ENCODE measurements at regions not wholly inside any gene's neighbourhood (a gene's known extent, or its start where the extent isn't known, plus 50 kb on each side); places are given as distances from the start of the nearest gene placed in this dataset.

GRCh38 chr12:76256904-76257303 is 91.3 kb downstream of the BBS10 start:
- POLR2A ChIA-PET = no interaction called here
- CTCF ChIA-PET = no interaction called here
- Mint-ChIP-seq H3K9me3 (ENCODE audit: unreplicated experiment) (no peaks in the 10 kb centered on the region), H3K36me3 (ENCODE audit: insufficient read depth, unreplicated experiment) (peaks cover 6% of the 10 kb centered on the region), H3K27me3 (ENCODE audit: insufficient read depth, unreplicated experiment) (no peaks in the 10 kb centered on the region), H3K4me1 (ENCODE audit: insufficient read depth, unreplicated experiment) (peaks cover 19% of the 10 kb centered on the region), H3K4me3 (ENCODE audit: unreplicated experiment) (no peak overlapping the region), H3K27ac (ENCODE audit: low read depth, unreplicated experiment) (no peak overlapping the region)
- TF ChIP-seq CTCF (IDR thresholded peaks at IDR 0.05; ENCODE audit: unreplicated experiment) = no peak
- BruUV-seq (replicated peaks) = no TSS peak
- DNase-seq (ENCODE audit: unreplicated experiment) = no peak
- intact Hi-C loops (cut with micrococcal nuclease) = no loop called here

GRCh38 chr12:76256321-76256720 is 91.9 kb downstream of the BBS10 start:
- no peak overlapping the region for H3K27ac Mint-ChIP-seq (ENCODE audit: low read depth, unreplicated experiment)
- ChIA-PET POLR2A (interaction anchor here (0.7 kb wide), 1 partner anchor 13 kb away, joined by 3 read pairs; no protein-coding TSS in a partner anchor), CTCF (no interaction called here)
- peaks cover 19% of the 10 kb centered on the region for H3K4me1 Mint-ChIP-seq (ENCODE audit: insufficient read depth, unreplicated experiment)
- H3K36me3 Mint-ChIP-seq (ENCODE audit: insufficient read depth, unreplicated experiment) = peaks cover under 1% of the 10 kb centered on the region
- H3K9me3 Mint-ChIP-seq (ENCODE audit: unreplicated experiment) = no peaks in the 10 kb centered on the region
- DNase-seq (ENCODE audit: unreplicated experiment) = no peak
- intact Hi-C loops (cut with micrococcal nuclease) = no loop called here
- H3K27me3 Mint-ChIP-seq (ENCODE audit: insufficient read depth, unreplicated experiment) = no peaks in the 10 kb centered on the region
- no TSS peak for BruUV-seq (replicated peaks)
- H3K4me3 Mint-ChIP-seq (ENCODE audit: unreplicated experiment) = no peak overlapping the region
- TF ChIP-seq CTCF (IDR thresholded peaks at IDR 0.05; ENCODE audit: unreplicated experiment) = no peak

- intact Hi-C loops (cut with micrococcal nuclease) = no loop called here
- Mint-ChIP-seq H3K36me3 (ENCODE audit: insufficient read depth, unreplicated experiment) (no peaks in the 10 kb centered on the region), H3K27me3 (ENCODE audit: insufficient read depth, unreplicated experiment) (no peaks in the 10 kb centered on the region), H3K27ac (ENCODE audit: low read depth, unreplicated experiment) (no peak overlapping the region), H3K4me3 (ENCODE audit: unreplicated experiment) (no peak overlapping the region), H3K4me1 (ENCODE audit: insufficient read depth, unreplicated experiment) (peaks cover 19% of the 10 kb centered on the region), H3K9me3 (ENCODE audit: unreplicated experiment) (no peaks in the 10 kb centered on the region)
- DNase-seq (ENCODE audit: unreplicated experiment) = no peak
- ChIA-PET CTCF (no interaction called here), POLR2A (no interaction called here)
- BruUV-seq (replicated peaks) = no TSS peak
- no peak for TF ChIP-seq CTCF (IDR thresholded peaks at IDR 0.05; ENCODE audit: unreplicated experiment)
These were observed 92.5 kb downstream of the BBS10 start for GRCh38 chr12:76255692-76256091.

GRCh38 chr12:76255281-76255680 is 92.9 kb downstream of the BBS10 start:
- POLR2A ChIA-PET = no interaction called here
- TF ChIP-seq CTCF (IDR thresholded peaks at IDR 0.05; ENCODE audit: unreplicated experiment) = no peak
- Mint-ChIP-seq H3K36me3 (ENCODE audit: insufficient read depth, unreplicated experiment) (no peaks in the 10 kb centered on the region), H3K4me1 (ENCODE audit: insufficient read depth, unreplicated experiment) (peaks cover 17% of the 10 kb centered on the region), H3K27me3 (ENCODE audit: insufficient read depth, unreplicated experiment) (no peaks in the 10 kb centered on the region), H3K9me3 (ENCODE audit: unreplicated experiment) (no peaks in the 10 kb centered on the region), H3K27ac (ENCODE audit: low read depth, unreplicated experiment) (no peak overlapping the region), H3K4me3 (ENCODE audit: unreplicated experiment) (no peak overlapping the region)
- CTCF ChIA-PET = no interaction called here
- no peak for DNase-seq (ENCODE audit: unreplicated experiment)
- BruUV-seq (replicated peaks) = no TSS peak
- intact Hi-C loops (cut with micrococcal nuclease) = no loop called here

Measured in MCF 10A (cell line).